ENCODE measurements at regions not wholly inside any gene's neighbourhood (a gene's known extent, or its start where the extent isn't known, plus 50 kb on each side); places are given as distances from the start of the nearest gene placed in this dataset.
A peak's percentile ranks its signal among the peaks of the same experiment; 100 is the strongest.

DNA sequence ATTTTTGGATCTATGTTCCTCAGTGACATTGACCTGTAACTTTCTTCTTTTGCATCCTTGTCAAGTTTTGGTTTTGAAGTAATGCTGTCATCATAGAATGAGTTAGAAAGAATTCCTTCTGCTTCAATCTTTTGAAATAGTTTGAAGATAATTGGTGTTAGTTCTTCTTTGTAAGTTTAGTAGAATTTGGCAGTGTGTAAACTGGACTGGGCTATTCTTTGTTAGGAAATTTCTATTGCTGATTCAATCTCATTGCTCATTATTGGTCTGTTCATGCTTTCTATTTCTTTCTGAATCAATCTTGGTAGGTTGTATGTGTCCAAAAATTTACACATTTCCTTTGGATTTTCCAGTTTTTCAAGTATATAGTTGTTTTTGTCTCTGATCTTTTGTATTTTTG is 101.7 kb upstream of the SPRY2 start:
- H3K4me3 ChIP-seq (ENCODE audit: low read depth, low read length) = no peak overlapping the region
- DNase-seq (ENCODE audit: low read depth) = no peak
- no peak for TF ChIP-seq POLR2A (IDR thresholded peaks at IDR 0.05; ENCODE audit: extremely low read depth, insufficient read length)
- TF ChIP-seq, protein P1, sequence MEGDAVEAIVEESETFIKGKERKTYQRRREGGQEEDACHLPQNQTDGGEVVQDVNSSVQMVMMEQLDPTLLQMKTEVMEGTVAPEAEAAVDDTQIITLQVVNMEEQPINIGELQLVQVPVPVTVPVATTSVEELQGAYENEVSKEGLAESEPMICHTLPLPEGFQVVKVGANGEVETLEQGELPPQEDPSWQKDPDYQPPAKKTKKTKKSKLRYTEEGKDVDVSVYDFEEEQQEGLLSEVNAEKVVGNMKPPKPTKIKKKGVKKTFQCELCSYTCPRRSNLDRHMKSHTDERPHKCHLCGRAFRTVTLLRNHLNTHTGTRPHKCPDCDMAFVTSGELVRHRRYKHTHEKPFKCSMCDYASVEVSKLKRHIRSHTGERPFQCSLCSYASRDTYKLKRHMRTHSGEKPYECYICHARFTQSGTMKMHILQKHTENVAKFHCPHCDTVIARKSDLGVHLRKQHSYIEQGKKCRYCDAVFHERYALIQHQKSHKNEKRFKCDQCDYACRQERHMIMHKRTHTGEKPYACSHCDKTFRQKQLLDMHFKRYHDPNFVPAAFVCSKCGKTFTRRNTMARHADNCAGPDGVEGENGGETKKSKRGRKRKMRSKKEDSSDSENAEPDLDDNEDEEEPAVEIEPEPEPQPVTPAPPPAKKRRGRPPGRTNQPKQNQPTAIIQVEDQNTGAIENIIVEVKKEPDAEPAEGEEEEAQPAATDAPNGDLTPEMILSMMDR (IDR thresholded peaks at IDR 0.05; ENCODE audit: low read depth, low read length) = no peak
- no peak for TF ChIP-seq MYC (IDR thresholded peaks at IDR 0.05; ENCODE audit: low read depth, low read length)

DNA sequence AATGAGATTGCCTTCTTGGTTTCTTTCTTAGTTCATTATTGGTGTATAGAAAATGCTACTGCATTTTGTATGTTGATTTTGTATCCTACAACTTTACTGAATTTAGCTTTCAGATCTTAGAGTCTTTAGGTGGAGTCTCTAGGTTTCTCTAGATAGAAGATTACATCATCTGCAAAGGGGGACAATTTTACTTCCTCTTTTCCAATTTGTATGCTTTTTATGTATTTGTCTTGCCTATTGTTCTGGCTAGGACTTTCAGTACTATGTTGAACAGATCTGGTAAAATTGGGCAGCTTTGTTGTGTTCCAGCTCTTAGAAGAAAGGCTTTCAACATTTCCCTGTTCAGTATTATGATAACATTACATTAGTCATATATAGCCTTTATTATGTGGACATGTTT is 101.0 kb upstream of the SPRY2 start:
- TF ChIP-seq, protein P2, sequence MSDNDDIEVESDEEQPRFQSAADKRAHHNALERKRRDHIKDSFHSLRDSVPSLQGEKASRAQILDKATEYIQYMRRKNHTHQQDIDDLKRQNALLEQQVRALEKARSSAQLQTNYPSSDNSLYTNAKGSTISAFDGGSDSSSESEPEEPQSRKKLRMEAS (IDR thresholded peaks at IDR 0.05; ENCODE audit: low read depth, low read length) = no peak
- no peak for TF ChIP-seq POLR2A (IDR thresholded peaks at IDR 0.05; ENCODE audit: extremely low read depth, insufficient read length)
- H3K4me3 ChIP-seq (ENCODE audit: low read depth, low read length) = no peak overlapping the region
- DNase-seq (ENCODE audit: low read depth) = peak; percentile 74

DNA sequence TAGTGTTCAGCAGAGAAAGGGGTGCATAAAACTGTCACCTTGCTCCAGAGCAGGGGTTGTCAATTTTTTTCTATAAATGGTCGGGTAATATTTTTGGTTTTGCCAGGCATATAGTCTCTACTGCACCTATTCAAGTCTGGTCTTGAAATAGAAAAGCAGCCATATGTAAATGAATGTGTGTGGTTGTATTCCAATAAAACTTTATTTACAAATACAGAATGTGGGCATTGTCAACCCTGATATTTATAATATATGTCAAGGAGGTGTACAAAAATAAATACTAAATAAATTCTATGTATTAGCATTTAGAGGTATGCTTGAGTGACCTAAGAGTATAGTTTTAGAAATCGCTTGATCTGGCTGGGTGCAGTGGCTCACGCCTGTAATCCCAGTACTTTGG is 97.6 kb upstream of the SPRY2 start:
- TF ChIP-seq, protein P2 (IDR thresholded peaks at IDR 0.05; ENCODE audit: low read depth, low read length) = no peak
- TF ChIP-seq MYC (IDR thresholded peaks at IDR 0.05; ENCODE audit: low read depth, low read length) (no peak), POLR2A (IDR thresholded peaks at IDR 0.05; ENCODE audit: extremely low read depth, insufficient read length) (no peak)
- TF ChIP-seq, protein P1 (IDR thresholded peaks at IDR 0.05; ENCODE audit: low read depth, low read length) = no peak
- H3K4me3 ChIP-seq (ENCODE audit: low read depth, low read length) = no peak overlapping the region
- DNase-seq (ENCODE audit: low read depth) = no peak

DNA sequence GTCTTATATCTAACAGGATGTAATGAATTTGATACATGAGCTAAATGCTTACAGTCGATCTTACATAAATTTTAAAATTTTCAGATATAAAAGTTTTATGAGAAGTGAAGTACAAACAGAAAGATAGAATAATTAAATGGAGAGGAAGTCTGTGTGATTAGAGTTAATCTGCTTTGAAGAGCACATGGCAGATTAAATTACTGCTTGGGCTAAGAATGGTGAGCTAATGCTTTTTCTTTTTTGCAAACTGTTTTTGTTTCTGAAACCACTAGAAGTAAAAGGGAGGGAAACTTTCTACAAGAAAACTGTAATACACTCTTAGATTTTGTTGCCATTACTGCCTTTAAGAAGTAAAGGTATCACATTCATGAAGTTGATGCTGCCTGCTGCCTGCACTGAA is 96.3 kb upstream of the SPRY2 start:
- TF ChIP-seq, protein P1 (IDR thresholded peaks at IDR 0.05; ENCODE audit: low read depth, low read length) = no peak
- TF ChIP-seq MYC (IDR thresholded peaks at IDR 0.05; ENCODE audit: low read depth, low read length) = no peak
- TF ChIP-seq, protein P2 (IDR thresholded peaks at IDR 0.05; ENCODE audit: low read depth, low read length) = no peak
- TF ChIP-seq POLR2A (IDR thresholded peaks at IDR 0.05; ENCODE audit: extremely low read depth, insufficient read length) = no peak
- no peak for DNase-seq (ENCODE audit: low read depth)
- H3K4me3 ChIP-seq (ENCODE audit: low read depth, low read length) = no peak overlapping the region

DNA sequence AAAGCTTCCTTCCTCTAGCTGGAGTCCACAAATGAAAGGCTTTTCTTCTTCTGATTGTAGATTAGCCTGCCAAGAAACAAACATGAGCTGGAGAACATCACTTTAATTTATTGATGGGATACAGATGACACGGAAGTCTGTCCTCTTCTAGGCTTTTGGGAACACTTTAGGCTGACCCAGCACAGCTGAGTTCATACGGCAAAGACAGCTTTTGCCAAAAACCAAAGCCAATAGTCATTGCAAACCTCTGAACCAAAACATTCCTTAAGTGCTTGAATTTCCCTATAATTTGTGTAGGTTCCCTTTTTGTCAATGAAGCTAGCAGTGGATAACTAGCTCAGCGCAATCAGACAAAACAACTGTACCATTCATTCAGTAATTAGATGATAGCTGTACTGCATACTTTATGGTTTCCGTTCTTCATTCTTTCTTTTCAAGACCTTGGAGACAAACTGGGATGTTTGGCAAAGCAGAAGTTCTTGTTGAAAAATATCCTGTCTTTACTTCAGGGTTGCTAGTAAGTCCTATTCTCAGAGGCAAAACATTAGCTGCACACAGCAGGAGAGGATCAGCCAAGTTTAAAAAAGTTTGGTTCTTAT is 95.7 kb upstream of the SPRY2 start:
- TF ChIP-seq, protein P1 (IDR thresholded peaks at IDR 0.05; ENCODE audit: low read depth, low read length) = no peak
- TF ChIP-seq, protein P2 (IDR thresholded peaks at IDR 0.05; ENCODE audit: low read depth, low read length) = no peak
- TF ChIP-seq MYC (IDR thresholded peaks at IDR 0.05; ENCODE audit: low read depth, low read length) = no peak
- TF ChIP-seq POLR2A (IDR thresholded peaks at IDR 0.05; ENCODE audit: extremely low read depth, insufficient read length) = no peak
- H3K4me3 ChIP-seq (ENCODE audit: low read depth, low read length) = no peak overlapping the region
- DNase-seq (ENCODE audit: low read depth) = no peak

DNA sequence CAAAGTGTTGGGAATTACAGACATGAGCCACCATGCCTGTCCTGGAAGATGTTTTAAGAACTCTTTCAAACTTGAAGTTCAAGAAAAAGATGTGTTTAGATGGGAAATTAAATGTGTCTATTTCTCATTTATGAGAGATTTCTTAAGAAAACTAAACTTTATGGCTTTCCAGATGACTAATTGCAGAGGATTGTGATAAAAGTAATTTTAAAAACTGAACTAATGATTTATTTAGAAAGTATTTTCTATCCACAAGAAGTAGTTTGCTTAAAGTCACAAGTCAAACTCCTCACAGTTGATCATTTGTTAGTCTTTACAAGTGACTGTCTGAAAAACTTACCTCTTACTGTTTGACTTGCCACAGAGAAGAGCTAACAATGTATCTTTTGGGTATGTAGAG is 89.6 kb upstream of the SPRY2 start:
- TF ChIP-seq, protein P2 (IDR thresholded peaks at IDR 0.05; ENCODE audit: low read depth, low read length) = no peak
- TF ChIP-seq POLR2A (IDR thresholded peaks at IDR 0.05; ENCODE audit: extremely low read depth, insufficient read length) = no peak
- TF ChIP-seq, protein P1 (IDR thresholded peaks at IDR 0.05; ENCODE audit: low read depth, low read length) = no peak
- DNase-seq (ENCODE audit: low read depth) = no peak
- no peak overlapping the region for H3K4me3 ChIP-seq (ENCODE audit: low read depth, low read length)
